DOHH2 (cell line): ENCODE measurements at regions not wholly inside any gene's neighbourhood (a gene's known extent, or its start where the extent isn't known, plus 50 kb on each side); places are given as distances from the start of the nearest gene placed in this dataset.

Experiments
- H3F3A ChIP-seq: fragments of 200-600 bp; sonication (generic), shearing (Covaris generic); 2 replicates; pipeline ENCODE4 v1.6.0; 2016; ENCODE audit warnings: antibody characterized with exemption, mild to moderate bottlenecking; ENCODE audit not compliant: control insufficient read depth, insufficient read depth
- H3K27ac ChIP-seq: fragments of 200-600 bp; sonication (generic); 2 replicates; pipeline ENCODE4 v1.5.1; 2014; ENCODE audit warnings: low read depth, mild to moderate bottlenecking, low read length, moderate library complexity
- H3K27me3 ChIP-seq: fragments of 200-600 bp; sonication (generic); 2 replicates; pipeline ENCODE4 v1.6.1; 2014; ENCODE audit warnings: mild to moderate bottlenecking, low read length, mixed read lengths; ENCODE audit not compliant: control insufficient read depth
- H3K36me3 ChIP-seq: fragments of 200-600 bp; sonication (generic); 2 replicates; pipeline ENCODE4 v1.6.1; 2014; ENCODE audit warnings: mild to moderate bottlenecking, low read length, moderate library complexity, mixed read lengths; ENCODE audit not compliant: control insufficient read depth
- H3K4me1 ChIP-seq: fragments of 200-600 bp; sonication (generic); 2 replicates; pipeline ENCODE4 v1.6.1; 2014; ENCODE audit warnings: mild to moderate bottlenecking, low read length, mixed read lengths; ENCODE audit not compliant: control insufficient read depth
- H3K4me2 ChIP-seq: fragments of 200-600 bp; sonication (generic); 2 replicates; pipeline ENCODE4 v1.6.0; 2014; ENCODE audit warnings: mild to moderate bottlenecking, low read length, moderate library complexity
- H3K4me3 ChIP-seq: fragments of 200-600 bp; sonication (generic); 2 replicates; pipeline ENCODE4 v1.5.1; 2014; ENCODE audit warnings: mild to moderate bottlenecking, low read length, mixed read lengths
- H3K79me2 ChIP-seq: fragments of 200-600 bp; sonication (generic); 2 replicates; pipeline ENCODE4 v1.6.1; 2014; ENCODE audit warnings: mild to moderate bottlenecking, low read length, mixed read lengths; ENCODE audit not compliant: control insufficient read depth
- H3K9me2 ChIP-seq: fragments of 200-600 bp; sonication (generic); replicated peaks from 2 replicates; pipeline ENCODE4 v1.6.1; 2014; ENCODE audit warnings: mild to moderate bottlenecking, low read length, mixed read lengths; ENCODE audit not compliant: control insufficient read depth
- H3K9me3 ChIP-seq: fragments of 200-600 bp; sonication (generic); 2 replicates; pipeline ENCODE4 v1.6.1; 2014; ENCODE audit warnings: antibody characterized with exemption, low read length, mixed read lengths; ENCODE audit not compliant: control insufficient read depth, insufficient read depth
- H4K20me1 ChIP-seq: fragments of 200-600 bp; sonication (generic); 2 replicates; pipeline ENCODE4 v1.6.0; 2014; ENCODE audit warnings: low read depth, mild to moderate bottlenecking, antibody characterized with exemption, low read length, moderate library complexity; ENCODE audit not compliant: control insufficient read depth, insufficient read depth
- CTCF ChIP-seq: fragments of 200-600 bp; sonication (generic); IDR thresholded peaks from one replicate; pipeline ENCODE4 v1.5.1; 2014; ENCODE audit warnings: antibody characterized with exemption, mild to moderate bottlenecking, low read depth, low read length; ENCODE audit not compliant: poor library complexity, severe bottlenecking
- EZH2phosphoT487 ChIP-seq: fragments of 200-600 bp; sonication (generic); IDR thresholded peaks from 2 replicates; pipeline ENCODE4 v1.6.1; 2017; ENCODE audit warnings: borderline replicate concordance, mild to moderate bottlenecking, antibody characterized with exemption, low read length, moderate library complexity, mixed read lengths

DNA sequence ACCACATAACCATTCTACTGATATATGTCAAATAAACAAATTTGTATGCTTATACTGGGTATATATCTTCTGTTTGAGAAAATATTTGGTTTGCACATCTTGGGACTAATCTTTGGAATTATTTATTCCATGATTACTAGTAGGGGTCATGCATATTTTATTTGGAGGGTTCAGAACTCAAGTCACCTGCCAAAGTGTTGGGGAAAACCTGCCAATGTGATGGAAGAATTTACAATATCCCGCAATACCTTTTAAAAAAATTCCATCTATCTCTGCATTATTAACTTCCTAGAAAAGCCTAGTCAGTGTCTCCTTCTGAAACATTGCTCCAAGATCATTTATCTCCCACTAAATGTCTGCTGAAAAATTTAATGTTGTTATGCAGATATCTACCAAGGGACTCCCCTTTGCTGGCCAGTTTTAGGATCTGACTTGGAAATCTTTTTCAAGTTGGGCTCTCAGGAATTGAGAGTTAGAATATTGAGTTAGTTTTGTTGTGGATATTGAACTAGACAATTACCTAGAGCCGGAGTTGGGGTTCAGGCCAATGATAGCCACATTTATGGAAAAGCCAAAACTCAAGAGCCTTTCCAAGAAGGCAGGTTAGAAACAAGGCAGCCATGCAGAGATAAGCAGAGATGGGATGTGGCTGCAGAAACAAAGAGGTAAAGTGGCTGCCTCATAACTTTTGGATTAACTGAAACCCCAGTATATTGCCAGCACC, 425.2 kb downstream of the ADAMTS20 start:
- no peaks in the 10 kb centered on the region for H3K36me3 ChIP-seq
- H3K4me1 ChIP-seq = no peaks in the 10 kb centered on the region
- H3K9me3 ChIP-seq = no peaks in the 10 kb centered on the region
- no peaks in the 10 kb centered on the region for H4K20me1 ChIP-seq
- no peak overlapping the region for H3K4me3 ChIP-seq
- H3K79me2 ChIP-seq = no peaks in the 10 kb centered on the region
- no peak overlapping the region for H3K27ac ChIP-seq
- no peaks in the 10 kb centered on the region for H3F3A ChIP-seq
- no peaks in the 10 kb centered on the region for H3K27me3 ChIP-seq
- no peaks in the 10 kb centered on the region for H3K9me2 ChIP-seq
- H3K4me2 ChIP-seq = no peak overlapping the region
- TF ChIP-seq EZH2phosphoT487 (no peak), CTCF (no peak)

GRCh38 chr12:43123461-43123860, 428.5 kb downstream of the ADAMTS20 start:
- H4K20me1 ChIP-seq = no peaks in the 10 kb centered on the region
- H3K9me3 ChIP-seq = no peaks in the 10 kb centered on the region
- no peak overlapping the region for H3K4me2 ChIP-seq
- H3K4me1 ChIP-seq = no peaks in the 10 kb centered on the region
- H3K27me3 ChIP-seq = no peaks in the 10 kb centered on the region
- no peaks in the 10 kb centered on the region for H3K79me2 ChIP-seq
- no peak overlapping the region for H3K4me3 ChIP-seq
- H3K9me2 ChIP-seq = no peaks in the 10 kb centered on the region
- H3K27ac ChIP-seq = no peak overlapping the region
- TF ChIP-seq EZH2phosphoT487 = no peak
- TF ChIP-seq CTCF = no peak
- no peaks in the 10 kb centered on the region for H3K36me3 ChIP-seq
- no peaks in the 10 kb centered on the region for H3F3A ChIP-seq

GRCh38 chr12:43120150-43120549, 431.9 kb downstream of the ADAMTS20 start:
- H3K79me2 ChIP-seq = no peaks in the 10 kb centered on the region
- H3K4me2 ChIP-seq = no peak overlapping the region
- no peaks in the 10 kb centered on the region for H3K4me1 ChIP-seq
- no peaks in the 10 kb centered on the region for H4K20me1 ChIP-seq
- H3K9me2 ChIP-seq = no peaks in the 10 kb centered on the region
- no peak overlapping the region for H3K27ac ChIP-seq
- no peaks in the 10 kb centered on the region for H3K27me3 ChIP-seq
- no peaks in the 10 kb centered on the region for H3K9me3 ChIP-seq
- no peak overlapping the region for H3K4me3 ChIP-seq
- H3K36me3 ChIP-seq = no peaks in the 10 kb centered on the region
- H3F3A ChIP-seq = no peaks in the 10 kb centered on the region
- TF ChIP-seq EZH2phosphoT487 (no peak), CTCF (no peak)
